Osteoblast (primary cell): ENCODE measurements at regions not wholly inside any gene's neighbourhood (a gene's known extent, or its start where the extent isn't known, plus 50 kb on each side); places are given as distances from the start of the nearest gene placed in this dataset.
A peak's percentile ranks its signal among the peaks of the same experiment; 100 is the strongest.

ENCODE experiments used
- DNase-seq: peaks from one replicate; pipeline ENCODE4 v3.0.0; 2011; ENCODE audit warnings: low spot score, mixed read lengths; ENCODE audit not compliant: insufficient read length; ENCODE audit errors: missing footprints
- H2AFZ ChIP-seq: 2 replicates; pipeline ENCODE4 v1.6.0; 2011; ENCODE audit warnings: mild to moderate bottlenecking, low read length
- H3K27ac ChIP-seq: 2 replicates; pipeline ENCODE4 v1.5.1; 2011; ENCODE audit warnings: mild to moderate bottlenecking, low read depth, low read length, moderate library complexity
- H3K27me3 ChIP-seq: 2 replicates; pipeline ENCODE4 v1.6.0; 2012; ENCODE audit warnings: mild to moderate bottlenecking, control low read depth, inconsistent platforms, low read length, moderate library complexity; ENCODE audit not compliant: insufficient read depth
- H3K36me3 ChIP-seq: 2 replicates; pipeline ENCODE4 v1.5.1; 2011; ENCODE audit warnings: mild to moderate bottlenecking, low read length, control low read depth, moderate library complexity; ENCODE audit not compliant: insufficient read depth
- H3K4me1 ChIP-seq: 2 replicates; pipeline ENCODE4 v1.5.1; 2011; ENCODE audit warnings: mild to moderate bottlenecking, low read length, control low read depth, moderate library complexity; ENCODE audit not compliant: insufficient read depth
- H3K4me2 ChIP-seq: 2 replicates; pipeline ENCODE4 v1.6.0; 2011; ENCODE audit warnings: mild to moderate bottlenecking, low read length; ENCODE audit not compliant: insufficient read depth
- H3K4me3 ChIP-seq: fragments of 200-600 bp; sonication (generic); 3 replicates; pipeline ENCODE4 v1.5.1; 2012; ENCODE audit warnings: mild to moderate bottlenecking, low read length, inconsistent platforms; ENCODE audit not compliant: insufficient read depth
- H3K79me2 ChIP-seq: 2 replicates; pipeline ENCODE4 v1.6.0; 2012; ENCODE audit warnings: mild to moderate bottlenecking, low read length, control low read depth, inconsistent platforms; ENCODE audit not compliant: insufficient read depth
- H3K9me3 ChIP-seq: 2 replicates; pipeline ENCODE4 v1.5.1; 2011; ENCODE audit warnings: low read depth, low read length, control low read depth
- H4K20me1 ChIP-seq: 2 replicates; pipeline ENCODE4 v1.6.0; 2012; ENCODE audit warnings: mild to moderate bottlenecking, low read length, control low read depth; ENCODE audit not compliant: insufficient read depth
- CTCF ChIP-seq: IDR thresholded peaks from 2 replicates; pipeline ENCODE4 v1.5.1; 2011; ENCODE audit warnings: mild to moderate bottlenecking, low read depth, low read length, moderate library complexity; ENCODE audit errors: extremely low read depth

GRCh38 chr6:95417856-95418255 is 159.5 kb upstream of the MANEA start:
- no peak overlapping the region for H2AFZ ChIP-seq
- H3K27me3 ChIP-seq = no peaks in the 10 kb centered on the region
- H3K4me1 ChIP-seq = no peaks in the 10 kb centered on the region
- TF ChIP-seq CTCF = no peak
- H3K27ac ChIP-seq = no peak overlapping the region
- H3K36me3 ChIP-seq = no peaks in the 10 kb centered on the region
- DNase-seq = no peak
- H3K9me3 ChIP-seq = no peaks in the 10 kb centered on the region
- no peaks in the 10 kb centered on the region for H3K79me2 ChIP-seq
- no peak overlapping the region for H3K4me2 ChIP-seq
- no peak overlapping the region for H3K4me3 ChIP-seq
- H4K20me1 ChIP-seq = no peaks in the 10 kb centered on the region

- DNase-seq = no peak
- Histone ChIP-seq H3K36me3 (no peaks in the 10 kb centered on the region), H3K27ac (no peak overlapping the region), H2AFZ (no peak overlapping the region), H3K27me3 (no peaks in the 10 kb centered on the region), H3K4me1 (no peaks in the 10 kb centered on the region), H3K79me2 (no peaks in the 10 kb centered on the region), H3K4me2 (no peak overlapping the region), H3K9me3 (no peaks in the 10 kb centered on the region), H4K20me1 (no peaks in the 10 kb centered on the region), H3K4me3 (no peak overlapping the region)
- no peak for TF ChIP-seq CTCF
Observed at GRCh38 chr6:95420792-95421191, 156.5 kb upstream of the MANEA start.

- H3K27me3 ChIP-seq = no peaks in the 10 kb centered on the region
- no peak for DNase-seq
- TF ChIP-seq CTCF = no peak
- no peaks in the 10 kb centered on the region for H4K20me1 ChIP-seq
- H3K36me3 ChIP-seq = no peaks in the 10 kb centered on the region
- H2AFZ ChIP-seq = no peak overlapping the region
- H3K4me3 ChIP-seq = no peak overlapping the region
- no peak overlapping the region for H3K27ac ChIP-seq
- no peaks in the 10 kb centered on the region for H3K79me2 ChIP-seq
- no peak overlapping the region for H3K4me2 ChIP-seq
- H3K4me1 ChIP-seq = no peaks in the 10 kb centered on the region
- no peaks in the 10 kb centered on the region for H3K9me3 ChIP-seq
Observed at GRCh38 chr6:95423331-95423730, 154.0 kb upstream of the MANEA start.

- H3K4me3 ChIP-seq = no peak overlapping the region
- no peaks in the 10 kb centered on the region for H4K20me1 ChIP-seq
- H3K27ac ChIP-seq = no peak overlapping the region
- H3K4me1 ChIP-seq = no peaks in the 10 kb centered on the region
- H3K36me3 ChIP-seq = no peaks in the 10 kb centered on the region
- no peak overlapping the region for H2AFZ ChIP-seq
- no peak overlapping the region for H3K4me2 ChIP-seq
- peak; percentile 63 for TF ChIP-seq CTCF
- H3K27me3 ChIP-seq = no peaks in the 10 kb centered on the region
- H3K9me3 ChIP-seq = no peaks in the 10 kb centered on the region
- H3K79me2 ChIP-seq = no peaks in the 10 kb centered on the region
- peak; percentile 50 for DNase-seq
Observed at GRCh38 chr6:95431637-95432228, 145.6 kb upstream of the MANEA start.
